ENCODE measurements at regions not wholly inside any gene's neighbourhood (a gene's known extent, or its start where the extent isn't known, plus 50 kb on each side); places are given as distances from the start of the nearest gene placed in this dataset.

GRCh38 chr2:58860586-58860985 lies 619.5 kb upstream of the FANCL start:
- H3K27me3 Mint-ChIP-seq = peaks cover 3% of the 10 kb centered on the region
- WGBS (ENCODE audit: insufficient coverage) = no CpG with 5 or more reads among the region's 1 CpG
- ATAC-seq (ENCODE audit: low read depth) (no peak), DNase-seq (no peak)
- no peak overlapping the region for H3K4me3 Mint-ChIP-seq
- Histone ChIP-seq H3K27me3 (replicated peaks in 1 of 4; ENCODE audit: control extremely low read depth in 1 of 4, control insufficient read depth in 3 of 4, insufficient read depth in 4 of 4, low read length in 3 of 4) (no peaks in the 10 kb centered on the region), H3K36me3 (replicated peaks in 1 of 2; ENCODE audit: control extremely low read depth in 1 of 2, control insufficient read depth in 1 of 2, extremely low read depth in 1 of 2, insufficient read depth in 2 of 2, low read length in 1 of 2) (no peaks in the 10 kb centered on the region), H3K4me2 (replicated peaks; ENCODE audit: low read depth, low read length, poor library complexity, severe bottlenecking) (no peak overlapping the region), H3K9ac (ENCODE audit: low read length) (no peak overlapping the region), H3K9me3 (ENCODE audit: control extremely low read depth in 1 of 3, control insufficient read depth in 2 of 3, insufficient read depth in 1 of 3, low read length in 2 of 3) (peaks cover 0 to 5% (median 4%) of the 10 kb centered on the region in 3 donors), H2AFZ (ENCODE audit: insufficient read depth, low read depth, low read length, poor library complexity, severe bottlenecking) (no peak overlapping the region), H3K79me2 (ENCODE audit: control insufficient read depth, insufficient read depth, low read length) (no peaks in the 10 kb centered on the region), H4K20me1 (ENCODE audit: control insufficient read depth, insufficient read depth, low read length, poor library complexity, severe bottlenecking) (no peaks in the 10 kb centered on the region), H3K4me3 (ENCODE audit: control extremely low read depth in 1 of 5, extremely low read depth in 1 of 5, insufficient read depth in 1 of 5, low read depth in 2 of 5, low read length in 4 of 5) (no peak overlapping the region), H3K4me1 (ENCODE audit: control insufficient read depth in 2 of 2, insufficient read depth in 2 of 2, low read length in 2 of 2) (no peaks in the 10 kb centered on the region), H3K27ac (ENCODE audit: low read length in 2 of 2) (no peak overlapping the region)
- no peaks in the 10 kb centered on the region for H3K9me3 Mint-ChIP-seq (ENCODE audit: insufficient read depth)
- no peak overlapping the region for H3K27ac Mint-ChIP-seq
- ChIA-PET CTCF (no interaction called here), POLR2A (no interaction called here)
- H3K4me1 Mint-ChIP-seq = peaks cover 10% of the 10 kb centered on the region
- no peak for TF ChIP-seq EZH2 (IDR thresholded peaks at IDR 0.05; ENCODE audit: borderline replicate concordance, insufficient read depth, low read depth, low read length, poor library complexity, severe bottlenecking)
- TF ChIP-seq, protein P1, sequence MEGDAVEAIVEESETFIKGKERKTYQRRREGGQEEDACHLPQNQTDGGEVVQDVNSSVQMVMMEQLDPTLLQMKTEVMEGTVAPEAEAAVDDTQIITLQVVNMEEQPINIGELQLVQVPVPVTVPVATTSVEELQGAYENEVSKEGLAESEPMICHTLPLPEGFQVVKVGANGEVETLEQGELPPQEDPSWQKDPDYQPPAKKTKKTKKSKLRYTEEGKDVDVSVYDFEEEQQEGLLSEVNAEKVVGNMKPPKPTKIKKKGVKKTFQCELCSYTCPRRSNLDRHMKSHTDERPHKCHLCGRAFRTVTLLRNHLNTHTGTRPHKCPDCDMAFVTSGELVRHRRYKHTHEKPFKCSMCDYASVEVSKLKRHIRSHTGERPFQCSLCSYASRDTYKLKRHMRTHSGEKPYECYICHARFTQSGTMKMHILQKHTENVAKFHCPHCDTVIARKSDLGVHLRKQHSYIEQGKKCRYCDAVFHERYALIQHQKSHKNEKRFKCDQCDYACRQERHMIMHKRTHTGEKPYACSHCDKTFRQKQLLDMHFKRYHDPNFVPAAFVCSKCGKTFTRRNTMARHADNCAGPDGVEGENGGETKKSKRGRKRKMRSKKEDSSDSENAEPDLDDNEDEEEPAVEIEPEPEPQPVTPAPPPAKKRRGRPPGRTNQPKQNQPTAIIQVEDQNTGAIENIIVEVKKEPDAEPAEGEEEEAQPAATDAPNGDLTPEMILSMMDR (IDR thresholded peaks at IDR 0.05) = no peak
- intact Hi-C loops (cut with micrococcal nuclease) = no loop called here

DNA sequence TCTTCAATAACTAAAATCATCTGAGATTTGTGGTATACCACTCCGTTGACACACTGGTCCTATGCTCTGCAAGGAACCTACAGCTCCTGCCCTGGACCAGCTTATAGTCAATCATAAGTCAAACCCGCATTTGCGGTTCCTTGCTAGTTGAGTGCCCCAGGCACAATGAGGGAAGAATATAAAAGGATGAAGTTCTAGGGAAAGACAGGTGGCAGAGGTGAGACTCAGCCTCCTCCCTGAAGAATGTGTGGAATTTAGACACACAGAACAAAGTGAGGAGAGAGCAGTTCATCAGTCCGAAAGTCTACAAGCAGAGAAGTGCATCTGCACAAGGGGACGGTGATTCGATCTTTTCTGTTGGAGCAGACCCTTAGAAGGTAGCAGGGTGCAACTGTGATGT lies 615.0 kb upstream of the FANCL start:
- no peaks in the 10 kb centered on the region for H3K4me1 ChIP-seq (ENCODE audit: control insufficient read depth in 2 of 2, insufficient read depth in 2 of 2, low read length in 2 of 2)
- no peaks in the 10 kb centered on the region for H3K36me3 ChIP-seq (replicated peaks in 1 of 2; ENCODE audit: control extremely low read depth in 1 of 2, control insufficient read depth in 1 of 2, extremely low read depth in 1 of 2, insufficient read depth in 2 of 2, low read length in 1 of 2)
- H3K27me3 ChIP-seq (replicated peaks in 1 of 4; ENCODE audit: control extremely low read depth in 1 of 4, control insufficient read depth in 3 of 4, insufficient read depth in 4 of 4, low read length in 3 of 4) = no peaks in the 10 kb centered on the region
- TF ChIP-seq EZH2 (IDR thresholded peaks at IDR 0.05; ENCODE audit: borderline replicate concordance, insufficient read depth, low read depth, low read length, poor library complexity, severe bottlenecking) = no peak
- TF ChIP-seq, protein P1 (IDR thresholded peaks at IDR 0.05) = no peak
- H3K9me3 Mint-ChIP-seq (ENCODE audit: insufficient read depth) = no peaks in the 10 kb centered on the region
- H3K9me3 ChIP-seq (ENCODE audit: control extremely low read depth in 1 of 3, control insufficient read depth in 2 of 3, insufficient read depth in 1 of 3, low read length in 2 of 3) = peaks cover 0 to 5% (median 4%) of the 10 kb centered on the region in 3 donors
- no peak overlapping the region for H3K4me2 ChIP-seq (replicated peaks; ENCODE audit: low read depth, low read length, poor library complexity, severe bottlenecking)
- ATAC-seq (ENCODE audit: low read depth) (no peak), DNase-seq (no peak)
- H3K4me3 ChIP-seq (ENCODE audit: control extremely low read depth in 1 of 5, extremely low read depth in 1 of 5, insufficient read depth in 1 of 5, low read depth in 2 of 5, low read length in 4 of 5) = no peak overlapping the region
- ChIA-PET CTCF (no interaction called here), POLR2A (no interaction called here)
- H3K27me3 Mint-ChIP-seq = peaks cover 6% of the 10 kb centered on the region
- no peak overlapping the region for H2AFZ ChIP-seq (ENCODE audit: insufficient read depth, low read depth, low read length, poor library complexity, severe bottlenecking)
- no peak overlapping the region for H3K27ac Mint-ChIP-seq
- H3K9ac ChIP-seq (ENCODE audit: low read length) = no peak overlapping the region
- intact Hi-C loops (cut with micrococcal nuclease) = no loop called here
- no peaks in the 10 kb centered on the region for H3K79me2 ChIP-seq (ENCODE audit: control insufficient read depth, insufficient read depth, low read length)
- WGBS (ENCODE audit: insufficient coverage) = 93% methylated on average over 4 of the region's 6 CpGs
- no peak overlapping the region for H3K27ac ChIP-seq (ENCODE audit: low read length in 2 of 2)
- H4K20me1 ChIP-seq (ENCODE audit: control insufficient read depth, insufficient read depth, low read length, poor library complexity, severe bottlenecking) = no peaks in the 10 kb centered on the region
- H3K4me3 Mint-ChIP-seq = no peak overlapping the region
- no peaks in the 10 kb centered on the region for H3K4me1 Mint-ChIP-seq
